ENCODE measurements at regions not wholly inside any gene's neighbourhood (a gene's known extent, or its start where the extent isn't known, plus 50 kb on each side); places are given as distances from the start of the nearest gene placed in this dataset.

DNA sequence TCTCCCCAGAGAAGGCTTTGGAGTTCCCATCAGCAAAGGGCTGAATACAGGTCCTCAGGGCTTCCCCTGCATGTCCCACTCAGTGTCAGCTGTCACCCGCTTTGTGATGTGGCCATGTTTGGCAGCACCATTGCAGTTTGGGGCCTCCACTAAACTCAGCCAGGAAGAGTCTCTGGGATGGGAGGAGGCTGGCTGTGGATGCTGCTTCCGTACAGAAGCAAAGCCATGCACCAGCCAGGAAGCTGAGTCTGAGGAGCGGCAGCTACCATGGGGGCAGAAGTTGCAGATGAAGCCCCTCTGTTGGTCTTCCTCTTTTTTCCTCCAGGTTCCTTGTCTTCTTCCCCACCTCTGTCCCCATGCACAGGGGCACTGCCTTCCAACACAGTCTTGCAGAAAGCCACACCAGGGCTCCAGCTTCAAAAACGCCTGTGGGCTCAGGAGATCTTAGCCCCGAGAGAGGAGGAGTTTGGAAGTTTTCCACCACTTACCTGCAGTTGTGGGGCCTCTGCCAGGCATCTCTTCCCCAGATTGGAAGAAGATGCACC, 416.8 kb downstream of the NPHP4 start:
- TF ChIP-seq, protein P1, sequence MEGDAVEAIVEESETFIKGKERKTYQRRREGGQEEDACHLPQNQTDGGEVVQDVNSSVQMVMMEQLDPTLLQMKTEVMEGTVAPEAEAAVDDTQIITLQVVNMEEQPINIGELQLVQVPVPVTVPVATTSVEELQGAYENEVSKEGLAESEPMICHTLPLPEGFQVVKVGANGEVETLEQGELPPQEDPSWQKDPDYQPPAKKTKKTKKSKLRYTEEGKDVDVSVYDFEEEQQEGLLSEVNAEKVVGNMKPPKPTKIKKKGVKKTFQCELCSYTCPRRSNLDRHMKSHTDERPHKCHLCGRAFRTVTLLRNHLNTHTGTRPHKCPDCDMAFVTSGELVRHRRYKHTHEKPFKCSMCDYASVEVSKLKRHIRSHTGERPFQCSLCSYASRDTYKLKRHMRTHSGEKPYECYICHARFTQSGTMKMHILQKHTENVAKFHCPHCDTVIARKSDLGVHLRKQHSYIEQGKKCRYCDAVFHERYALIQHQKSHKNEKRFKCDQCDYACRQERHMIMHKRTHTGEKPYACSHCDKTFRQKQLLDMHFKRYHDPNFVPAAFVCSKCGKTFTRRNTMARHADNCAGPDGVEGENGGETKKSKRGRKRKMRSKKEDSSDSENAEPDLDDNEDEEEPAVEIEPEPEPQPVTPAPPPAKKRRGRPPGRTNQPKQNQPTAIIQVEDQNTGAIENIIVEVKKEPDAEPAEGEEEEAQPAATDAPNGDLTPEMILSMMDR (IDR thresholded peaks at IDR 0.05) = no peak
- TF ChIP-seq POLR2AphosphoS5 (IDR thresholded peaks at IDR 0.05) = no peak

Measured in prostate gland (tissue), 2 donors.